ENCODE measurements at regions not wholly inside any gene's neighbourhood (a gene's known extent, or its start where the extent isn't known, plus 50 kb on each side); places are given as distances from the start of the nearest gene placed in this dataset.

DNA sequence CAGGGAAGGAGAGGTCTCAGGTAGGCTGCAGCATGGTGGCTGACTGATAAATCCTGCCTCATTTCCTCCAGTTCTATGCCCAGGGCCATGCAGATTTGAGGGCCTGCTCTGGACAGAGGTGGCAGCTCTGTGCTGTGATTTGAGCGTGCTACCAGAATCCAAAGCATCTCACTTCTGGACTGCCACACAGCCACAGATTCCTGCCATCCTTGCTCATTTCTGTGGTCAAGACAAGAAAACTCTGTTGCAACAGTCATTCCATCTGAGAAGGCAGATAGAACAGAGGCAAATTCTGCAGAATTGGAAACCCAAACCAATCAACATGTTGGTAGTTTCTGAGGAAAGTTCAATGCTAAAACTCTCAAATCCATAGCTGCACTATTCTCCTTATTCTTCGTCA, 102.8 kb upstream of the GALNT2 start:
- no peaks in the 10 kb centered on the region for H4K20me1 ChIP-seq (ENCODE audit: control insufficient read depth, extremely low read depth, insufficient read depth, low read length)
- no peak overlapping the region for H3K4me2 ChIP-seq (ENCODE audit: control insufficient read depth, extremely low read depth, insufficient read depth, low read depth, low read length)
- H3K9ac ChIP-seq (ENCODE audit: control insufficient read depth, extremely low read depth, insufficient read depth, low read length), result no peak overlapping the region
- no peaks in the 10 kb centered on the region for H3K9me1 ChIP-seq (ENCODE audit: control insufficient read depth, extremely low read depth, insufficient read depth, low read length)
- no peak overlapping the region for H2AFZ ChIP-seq (ENCODE audit: control insufficient read depth, low read length)
- FAIRE-seq, result no peak
- H3K36me3 ChIP-seq (ENCODE audit: control insufficient read depth in 2 of 2, extremely low read depth in 1 of 2, insufficient read depth in 2 of 2, low read length in 2 of 2), result no peaks in the 10 kb centered on the region
- H3K79me2 ChIP-seq (ENCODE audit: control insufficient read depth, insufficient read depth, low read length), result no peaks in the 10 kb centered on the region
- no peak overlapping the region for H3K4me3 ChIP-seq (ENCODE audit: control insufficient read depth in 2 of 3, extremely low read depth in 1 of 3, insufficient read depth in 2 of 3, low read depth in 1 of 3, low read length in 3 of 3)
- DNase-seq (ENCODE audit: low read depth, low spot score), result no peak
- dilution Hi-C loops (cut with MboI; ENCODE audit: extremely low pct_ligation_motif_present, low sequenced_read_pairs), result no loop called here
- no peaks in the 10 kb centered on the region for H3K4me1 ChIP-seq (ENCODE audit: control insufficient read depth, extremely low read depth, insufficient read depth, low read length)
- H3K27ac ChIP-seq (ENCODE audit: control insufficient read depth, insufficient read depth, low read length), result no peak overlapping the region
- H3K27me3 ChIP-seq (ENCODE audit: control insufficient read depth, extremely low read depth, insufficient read depth, low read length), result no peaks in the 10 kb centered on the region
- no peak for TF ChIP-seq EZH2 (IDR thresholded peaks at IDR 0.05; ENCODE audit: low read length)
- TF ChIP-seq, protein P1, sequence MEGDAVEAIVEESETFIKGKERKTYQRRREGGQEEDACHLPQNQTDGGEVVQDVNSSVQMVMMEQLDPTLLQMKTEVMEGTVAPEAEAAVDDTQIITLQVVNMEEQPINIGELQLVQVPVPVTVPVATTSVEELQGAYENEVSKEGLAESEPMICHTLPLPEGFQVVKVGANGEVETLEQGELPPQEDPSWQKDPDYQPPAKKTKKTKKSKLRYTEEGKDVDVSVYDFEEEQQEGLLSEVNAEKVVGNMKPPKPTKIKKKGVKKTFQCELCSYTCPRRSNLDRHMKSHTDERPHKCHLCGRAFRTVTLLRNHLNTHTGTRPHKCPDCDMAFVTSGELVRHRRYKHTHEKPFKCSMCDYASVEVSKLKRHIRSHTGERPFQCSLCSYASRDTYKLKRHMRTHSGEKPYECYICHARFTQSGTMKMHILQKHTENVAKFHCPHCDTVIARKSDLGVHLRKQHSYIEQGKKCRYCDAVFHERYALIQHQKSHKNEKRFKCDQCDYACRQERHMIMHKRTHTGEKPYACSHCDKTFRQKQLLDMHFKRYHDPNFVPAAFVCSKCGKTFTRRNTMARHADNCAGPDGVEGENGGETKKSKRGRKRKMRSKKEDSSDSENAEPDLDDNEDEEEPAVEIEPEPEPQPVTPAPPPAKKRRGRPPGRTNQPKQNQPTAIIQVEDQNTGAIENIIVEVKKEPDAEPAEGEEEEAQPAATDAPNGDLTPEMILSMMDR (optimal IDR thresholded peaks at IDR 0.05 in 1 of 3, IDR thresholded peaks at IDR 0.05 in 1 of 3, conservative IDR thresholded peaks at IDR 0.05 in 1 of 3; ENCODE audit: extremely low read depth in 1 of 3, insufficient read depth in 2 of 3, low read length in 3 of 3), result no peak
- no peaks in the 10 kb centered on the region for H3K9me3 ChIP-seq (ENCODE audit: control insufficient read depth, low read depth, low read length)

DNA sequence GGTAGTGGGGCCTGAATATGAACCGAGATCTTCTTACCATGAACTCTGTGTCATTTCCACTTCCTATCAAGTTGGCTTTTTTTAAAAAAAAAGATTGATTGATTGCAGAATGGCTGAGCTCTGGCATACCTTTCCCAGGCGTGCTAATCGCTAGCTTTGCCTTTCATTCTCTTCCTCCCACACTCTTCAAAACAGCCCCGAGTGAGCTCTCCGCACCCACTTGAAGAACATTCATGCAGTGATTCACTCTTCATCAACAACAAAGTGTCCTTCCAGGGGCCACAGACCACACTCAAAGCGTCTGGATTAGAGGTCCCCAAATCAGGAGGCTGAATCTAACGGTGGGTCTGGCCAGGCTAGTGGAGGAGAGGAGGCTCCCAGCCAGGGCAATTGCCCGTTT, 96.3 kb upstream of the GALNT2 start:
- DNase-seq (ENCODE audit: low read depth, low spot score) (no peak), FAIRE-seq (peak; percentile 68)
- Histone ChIP-seq H2AFZ (ENCODE audit: control insufficient read depth, low read length) (peak overlapping the region; percentile 1), H3K9me1 (ENCODE audit: control insufficient read depth, extremely low read depth, insufficient read depth, low read length) (no peaks in the 10 kb centered on the region), H3K79me2 (ENCODE audit: control insufficient read depth, insufficient read depth, low read length) (no peaks in the 10 kb centered on the region), H3K9ac (ENCODE audit: control insufficient read depth, extremely low read depth, insufficient read depth, low read length) (no peak overlapping the region), H3K27me3 (ENCODE audit: control insufficient read depth, extremely low read depth, insufficient read depth, low read length) (no peaks in the 10 kb centered on the region), H4K20me1 (ENCODE audit: control insufficient read depth, extremely low read depth, insufficient read depth, low read length) (no peaks in the 10 kb centered on the region), H3K4me1 (ENCODE audit: control insufficient read depth, extremely low read depth, insufficient read depth, low read length) (peaks cover 11% of the 10 kb centered on the region), H3K27ac (ENCODE audit: control insufficient read depth, insufficient read depth, low read length) (no peak overlapping the region), H3K9me3 (ENCODE audit: control insufficient read depth, low read depth, low read length) (no peaks in the 10 kb centered on the region), H3K4me2 (ENCODE audit: control insufficient read depth, extremely low read depth, insufficient read depth, low read depth, low read length) (peak overlapping the region; percentile 63), H3K36me3 (ENCODE audit: control insufficient read depth in 2 of 2, extremely low read depth in 1 of 2, insufficient read depth in 2 of 2, low read length in 2 of 2) (no peaks in the 10 kb centered on the region), H3K4me3 (ENCODE audit: control insufficient read depth in 2 of 3, extremely low read depth in 1 of 3, insufficient read depth in 2 of 3, low read depth in 1 of 3, low read length in 3 of 3) (peak overlapping the region in 1 of 3 experiments; percentile 10)
- dilution Hi-C loops (cut with MboI; ENCODE audit: extremely low pct_ligation_motif_present, low sequenced_read_pairs), result no loop called here
- TF ChIP-seq, protein P1 (optimal IDR thresholded peaks at IDR 0.05 in 1 of 3, IDR thresholded peaks at IDR 0.05 in 1 of 3, conservative IDR thresholded peaks at IDR 0.05 in 1 of 3; ENCODE audit: extremely low read depth in 1 of 3, insufficient read depth in 2 of 3, low read length in 3 of 3), result no peak

Data from keratinocyte (primary cell).